ENCODE measurements at regions not wholly inside any gene's neighbourhood (a gene's known extent, or its start where the extent isn't known, plus 50 kb on each side); places are given as distances from the start of the nearest gene placed in this dataset.

DNA sequence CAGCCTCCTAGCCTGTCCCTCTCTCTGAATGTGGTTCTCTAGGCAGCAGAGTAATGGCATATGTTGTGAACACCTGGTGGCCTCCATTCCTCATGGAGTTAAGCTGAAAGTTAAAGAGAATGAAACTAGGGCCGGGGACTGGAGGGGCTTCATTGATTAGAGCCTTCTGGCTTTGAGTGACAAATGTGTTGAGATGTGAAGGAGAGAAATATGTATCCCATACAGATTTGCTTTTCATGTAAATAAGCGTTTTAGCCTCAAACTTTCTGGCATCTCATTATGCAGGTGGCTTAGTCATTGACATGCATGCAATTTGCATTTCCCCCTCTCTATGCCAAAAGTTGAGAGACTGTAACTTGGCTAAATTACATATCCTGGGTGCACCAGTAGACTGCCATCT, 537.7 kb upstream of the EEF2KMT start:
- TF ChIP-seq POLR2AphosphoS5 (IDR thresholded peaks at IDR 0.05; ENCODE audit: borderline replicate concordance, low read depth, low read length) (no peak), EZH2 (IDR thresholded peaks at IDR 0.05) (no peak)

All from SK-N-MC (cell line).